Left forelimb (tissue), 1 donor: ENCODE measurements at regions not wholly inside any gene's neighbourhood (a gene's known extent, or its start where the extent isn't known, plus 50 kb on each side); places are given as distances from the start of the nearest gene placed in this dataset.

Experiments
- DNase-seq: peaks from one replicate; pipeline ENCODE4 v3.0.0-alpha.2; 2018; ENCODE audit warnings: low spot score

DNA sequence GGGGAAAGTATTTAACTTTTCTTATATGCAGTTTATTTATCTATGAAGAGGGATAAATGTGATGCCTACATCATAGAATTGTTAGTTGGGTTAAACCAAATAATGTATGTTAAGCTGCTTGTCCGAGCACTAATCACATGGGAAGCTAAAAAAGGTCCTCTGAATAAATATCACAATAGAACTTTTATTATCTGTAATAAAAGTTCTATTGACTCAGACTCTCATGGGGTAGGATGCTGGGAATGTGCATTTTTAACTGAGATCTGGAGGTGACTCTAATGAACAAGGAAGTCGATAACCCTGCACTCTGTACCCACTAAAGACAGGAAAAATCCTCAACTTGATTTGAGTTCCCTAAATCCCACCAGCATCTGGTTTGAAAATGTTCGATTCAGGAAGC, 205.9 kb upstream of the IL12B start:
- no peak for DNase-seq

DNA sequence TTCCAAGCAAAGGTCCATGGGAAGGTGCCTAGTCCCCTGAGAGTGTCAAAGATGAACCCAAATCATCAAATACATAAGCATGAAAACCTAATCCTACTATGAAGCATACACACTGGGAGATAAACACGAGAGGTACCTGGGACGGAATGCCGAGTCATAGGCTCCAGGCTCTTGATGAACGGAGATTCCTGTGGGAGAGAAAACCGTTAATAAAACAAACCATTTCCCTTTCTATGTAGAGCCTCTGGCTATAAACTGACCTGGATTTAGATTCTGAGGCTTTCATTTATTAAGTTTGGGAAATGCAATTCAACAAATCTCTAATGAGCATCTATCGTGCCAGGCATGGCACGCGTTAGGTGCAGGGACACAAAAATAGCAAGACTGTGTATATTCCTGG, 206.4 kb upstream of the IL12B start:
- no peak for DNase-seq

DNA sequence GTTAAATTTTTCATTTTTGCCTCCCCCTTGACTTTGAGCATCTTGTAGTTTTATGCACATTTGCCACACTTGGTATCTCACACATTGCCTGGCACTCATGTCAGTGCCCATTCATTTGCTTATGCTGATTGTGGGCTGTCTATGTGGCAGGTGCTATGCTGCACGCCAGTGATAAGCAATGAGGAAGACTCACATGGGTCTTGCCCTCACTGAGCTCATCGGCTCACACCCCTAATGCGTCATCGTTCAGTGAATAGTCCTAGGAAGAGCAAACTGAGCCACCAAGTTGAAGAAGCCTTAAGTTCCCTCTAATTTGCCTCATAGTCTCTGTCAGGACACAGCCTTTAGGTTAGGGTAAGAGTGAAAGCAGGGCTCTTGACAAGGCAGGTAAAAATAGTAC, 209.4 kb upstream of the IL12B start:
- DNase-seq = no peak

DNA sequence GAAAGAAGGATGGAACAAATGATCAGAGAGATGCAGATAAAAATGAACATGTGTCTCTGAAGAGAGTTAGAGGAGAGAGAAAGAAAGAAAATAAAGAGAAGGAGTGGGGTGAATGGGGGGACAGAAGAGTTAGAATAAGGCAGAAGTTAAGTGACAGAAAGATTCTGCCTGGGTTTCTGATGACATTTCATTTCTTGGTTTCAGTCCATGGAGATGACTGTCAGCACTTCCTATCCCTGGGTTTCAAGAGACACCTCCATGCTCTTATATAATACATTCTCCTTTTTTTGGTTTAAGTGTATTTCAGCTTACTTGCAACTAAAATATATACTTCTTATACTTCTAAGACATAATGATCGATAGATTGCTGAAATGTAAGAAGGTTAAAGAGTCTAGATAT, 213.0 kb upstream of the IL12B start:
- DNase-seq = no peak

DNA sequence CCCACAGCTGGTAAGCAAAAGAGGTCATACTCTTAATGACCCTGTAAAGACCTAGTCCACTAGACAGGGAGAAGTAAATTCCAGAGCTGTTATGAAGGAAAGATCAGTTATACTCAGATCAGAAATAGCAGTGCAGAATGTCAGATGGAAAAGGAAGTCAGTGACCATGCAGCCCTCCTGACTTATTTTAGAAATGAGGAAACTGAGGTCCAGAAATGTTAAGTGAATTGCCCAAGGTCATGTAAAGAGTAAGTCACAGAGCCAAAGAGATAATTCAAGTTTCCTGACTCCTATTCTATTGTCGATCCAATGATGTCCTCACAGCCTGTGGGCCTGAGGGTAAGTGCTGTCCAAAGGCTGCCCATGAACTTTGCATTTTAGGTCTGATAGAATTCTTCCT, 214.9 kb upstream of the IL12B start:
- no peak for DNase-seq

DNA sequence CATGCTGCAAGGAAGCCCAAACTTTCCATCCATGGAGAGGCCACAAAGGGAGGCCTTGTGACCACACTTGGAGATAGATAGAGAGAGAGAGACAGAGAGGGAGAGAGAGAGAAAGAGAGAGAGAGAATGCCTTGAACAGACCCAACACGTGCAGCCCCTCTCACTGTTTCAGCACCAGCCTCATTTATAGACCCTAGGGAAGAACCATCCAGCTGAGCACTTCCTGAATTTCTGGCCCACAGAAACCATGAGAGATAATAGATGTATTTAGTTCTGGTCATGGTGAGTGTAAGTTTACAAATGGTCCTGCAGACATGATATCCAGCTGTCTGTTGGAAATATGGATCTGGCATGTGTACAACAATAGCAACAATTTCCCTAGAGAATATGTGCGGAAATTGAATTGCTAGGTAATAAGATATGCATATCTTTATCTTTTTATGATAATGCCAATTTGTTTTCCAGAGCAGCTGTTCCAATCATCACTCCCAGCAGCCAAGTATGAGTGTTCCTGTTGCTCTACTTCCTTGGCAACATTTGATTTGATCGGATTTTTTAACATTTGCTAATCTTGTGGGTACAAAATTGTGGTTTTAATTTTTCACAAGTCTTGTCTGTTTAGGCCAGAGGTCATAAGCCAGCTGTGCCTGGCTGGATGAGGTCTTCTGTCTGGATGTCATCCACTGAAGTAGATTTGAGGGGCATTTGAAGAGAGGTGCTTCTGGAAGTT, 217.3 kb upstream of the IL12B start:
- DNase-seq = no peak

DNA sequence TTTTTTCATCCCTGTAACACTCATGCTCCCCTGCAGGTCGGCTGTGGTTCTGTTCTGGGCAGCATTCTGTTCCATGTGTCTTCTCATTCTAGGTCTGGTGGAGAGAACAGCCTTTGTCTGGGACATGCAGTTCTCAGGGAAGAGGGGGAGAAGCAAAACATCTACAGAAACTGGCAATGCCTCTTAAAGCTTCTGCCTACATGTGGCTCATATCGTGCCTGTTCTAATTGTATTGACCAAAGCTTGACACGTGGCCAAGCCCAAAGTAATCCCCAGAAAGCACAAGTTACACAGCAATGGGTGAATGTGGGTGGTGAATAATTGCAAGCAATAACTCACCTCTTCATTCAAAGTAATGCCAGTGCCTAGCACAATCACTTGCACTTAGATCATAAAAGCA, 218.2 kb upstream of the IL12B start:
- DNase-seq = no peak

DNA sequence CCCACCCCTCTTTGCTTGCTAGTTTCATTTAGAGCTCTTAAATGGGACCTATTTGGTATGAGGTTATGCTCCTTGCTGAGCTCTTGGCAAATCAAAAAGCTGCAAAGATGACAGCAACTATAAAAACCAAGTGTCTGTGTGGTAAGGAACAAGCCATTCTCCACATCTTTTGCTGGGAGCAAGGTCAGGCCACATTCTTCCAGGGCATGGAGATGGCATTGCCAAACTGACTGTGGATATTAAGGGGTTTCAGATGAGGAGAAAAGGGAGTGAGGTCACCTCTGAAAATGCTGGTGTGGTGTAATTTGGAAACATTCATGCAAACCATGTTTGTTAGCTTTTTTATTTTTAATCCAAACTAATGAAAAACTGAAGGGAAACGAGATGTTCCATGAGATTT, 218.8 kb upstream of the IL12B start:
- DNase-seq = no peak

DNA sequence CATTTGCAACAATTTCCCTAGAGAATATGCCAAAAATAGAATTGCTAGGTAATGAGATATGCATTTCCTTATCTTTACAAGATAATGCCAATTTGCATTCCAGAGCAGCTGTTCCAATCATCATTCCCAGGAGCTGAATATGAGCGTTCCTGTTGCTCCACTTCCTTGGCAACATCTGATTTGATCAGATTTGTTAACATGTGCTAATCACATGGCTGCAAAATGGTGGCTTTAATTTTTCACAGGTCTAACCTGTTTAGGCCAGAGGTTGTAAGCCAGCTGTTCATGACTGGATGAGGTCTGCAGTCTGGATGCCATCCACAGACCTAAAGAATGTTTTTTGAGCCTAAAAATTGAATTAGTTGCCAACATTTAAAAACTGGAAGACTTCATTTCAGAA, 220.7 kb upstream of the IL12B start:
- DNase-seq = no peak

DNA sequence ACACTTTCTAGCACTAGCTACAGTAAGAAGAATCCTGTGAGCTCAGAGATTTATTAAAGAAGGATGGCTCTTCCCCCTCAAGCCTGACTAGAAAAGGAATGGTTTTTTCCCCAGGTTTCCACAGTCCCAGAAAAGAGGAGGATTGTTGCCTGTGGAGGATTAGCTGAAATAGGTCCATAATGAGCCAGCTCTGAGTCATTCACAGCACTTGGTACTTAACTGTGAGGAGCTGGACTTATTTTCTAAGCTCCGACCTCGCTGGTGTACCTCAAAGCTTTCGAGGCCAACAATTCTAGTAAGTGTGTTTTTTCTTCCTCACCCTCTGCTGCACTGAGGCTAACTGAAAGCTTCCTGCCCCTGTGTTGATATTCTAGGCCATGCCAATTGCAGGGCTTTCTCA, 222.5 kb upstream of the IL12B start:
- DNase-seq = no peak

DNA sequence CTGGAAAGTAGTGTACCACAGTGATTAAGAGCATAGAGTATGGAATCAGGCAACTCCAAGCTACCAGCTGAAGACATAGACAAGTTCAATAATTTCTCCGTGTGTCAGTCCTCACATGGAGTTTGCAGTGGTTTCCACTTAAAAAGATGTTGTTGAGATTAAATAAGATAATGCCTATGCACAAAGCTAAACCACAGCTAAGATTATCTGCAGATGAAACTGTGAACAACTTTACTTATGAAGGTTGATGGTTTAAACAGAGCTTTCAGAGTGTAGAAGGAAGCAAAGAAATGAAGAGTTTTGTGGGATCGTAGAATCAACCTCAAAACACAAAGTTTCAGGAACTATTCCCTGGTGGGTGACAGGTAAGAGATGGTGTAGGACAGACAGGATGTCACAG, 223.5 kb upstream of the IL12B start:
- DNase-seq = no peak

DNA sequence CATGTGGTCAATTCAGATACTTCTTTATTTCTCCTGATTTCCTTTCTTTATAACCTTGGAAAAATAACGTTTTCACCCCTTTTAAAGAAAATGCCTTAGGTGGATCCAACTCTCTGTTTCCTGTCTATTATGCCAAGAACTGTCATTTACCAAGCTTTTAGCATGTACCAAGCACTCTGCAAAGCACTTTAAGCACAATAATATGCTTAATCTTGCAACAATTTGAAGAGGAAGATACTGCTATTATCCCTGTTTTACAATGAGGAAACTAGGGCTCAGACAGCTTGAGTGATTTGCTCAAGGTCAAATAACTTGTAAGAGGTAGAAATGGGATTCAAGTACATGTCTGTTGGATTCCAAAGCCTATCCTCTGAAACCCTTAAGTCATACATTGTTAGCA, 224.8 kb upstream of the IL12B start:
- DNase-seq = no peak

DNA sequence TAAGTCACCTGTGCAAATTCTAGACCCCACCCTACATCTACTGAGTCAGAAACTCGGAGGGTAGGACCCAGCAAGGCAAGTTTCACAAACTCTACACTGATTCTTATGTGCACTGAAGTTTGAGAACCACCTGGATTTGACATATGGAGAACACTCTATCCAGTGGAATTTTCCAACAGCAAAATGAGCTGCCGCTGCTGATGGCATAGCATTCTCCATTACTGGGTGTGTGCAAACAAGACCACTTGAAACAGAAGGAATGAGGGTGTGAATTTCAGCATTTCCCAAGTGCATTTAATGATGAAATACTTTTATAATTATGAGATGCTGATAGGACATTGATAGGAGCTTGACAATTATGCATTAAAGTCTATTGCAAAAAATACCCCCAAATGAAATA, 229.1 kb upstream of the IL12B start:
- DNase-seq = no peak

DNA sequence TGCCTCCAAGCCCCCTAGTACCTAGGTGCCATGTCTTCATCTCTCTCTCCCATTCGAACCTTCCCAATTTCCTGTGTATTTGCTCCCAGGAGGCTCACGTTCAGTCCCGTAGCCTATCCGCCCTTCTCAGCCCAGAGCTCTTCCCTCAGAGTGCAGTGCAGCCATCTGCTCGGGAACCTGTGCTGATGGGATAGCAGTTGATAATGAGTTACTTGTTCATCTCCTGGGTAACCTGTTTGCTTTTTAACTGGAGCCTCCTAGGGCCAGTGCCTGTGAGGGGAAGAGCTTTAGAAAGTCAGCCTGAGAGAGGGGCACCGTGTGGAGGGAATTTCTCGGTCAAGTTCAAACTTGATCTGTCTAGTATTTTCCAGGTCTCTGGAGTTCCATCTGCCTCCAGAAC, 229.8 kb upstream of the IL12B start:
- DNase-seq = no peak

DNA sequence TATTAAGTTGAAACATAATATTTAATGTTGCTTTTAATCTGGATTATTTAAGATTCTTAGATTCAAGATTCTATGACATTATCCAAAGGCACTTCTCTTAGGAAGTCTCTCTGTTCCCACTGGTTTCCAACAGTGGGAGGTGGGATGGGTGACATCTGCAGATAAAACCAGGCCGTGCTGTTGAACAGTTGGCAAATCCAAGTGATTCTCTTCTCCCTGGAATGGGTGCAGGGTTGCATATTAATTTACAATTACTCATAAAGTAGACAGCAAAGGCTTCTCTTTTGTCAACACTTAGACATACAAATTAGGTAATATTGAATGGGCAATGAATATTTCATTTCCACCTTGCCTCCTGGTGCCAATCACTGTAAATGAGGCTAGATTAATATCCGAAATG, 233.7 kb upstream of the IL12B start:
- no peak for DNase-seq

DNA sequence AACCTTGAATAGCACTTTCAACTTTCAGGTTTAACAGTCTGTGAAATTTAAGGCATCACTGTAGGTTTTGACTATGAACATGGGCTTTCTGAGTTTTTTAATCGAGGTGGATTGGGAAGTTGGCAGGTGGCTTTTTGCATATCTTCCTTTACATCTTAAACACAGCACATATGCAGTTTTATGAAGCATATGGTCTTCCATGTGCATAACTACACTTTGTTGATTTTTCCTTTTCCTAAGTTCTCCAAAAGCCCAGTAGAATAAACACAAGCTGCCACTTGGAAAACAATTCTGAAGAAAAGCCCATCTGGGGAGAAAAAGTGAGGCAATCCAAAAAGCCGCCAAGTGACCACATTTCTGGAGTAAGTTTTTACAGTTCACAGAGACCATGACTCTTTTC, 236.5 kb upstream of the IL12B start:
- DNase-seq = no peak

DNA sequence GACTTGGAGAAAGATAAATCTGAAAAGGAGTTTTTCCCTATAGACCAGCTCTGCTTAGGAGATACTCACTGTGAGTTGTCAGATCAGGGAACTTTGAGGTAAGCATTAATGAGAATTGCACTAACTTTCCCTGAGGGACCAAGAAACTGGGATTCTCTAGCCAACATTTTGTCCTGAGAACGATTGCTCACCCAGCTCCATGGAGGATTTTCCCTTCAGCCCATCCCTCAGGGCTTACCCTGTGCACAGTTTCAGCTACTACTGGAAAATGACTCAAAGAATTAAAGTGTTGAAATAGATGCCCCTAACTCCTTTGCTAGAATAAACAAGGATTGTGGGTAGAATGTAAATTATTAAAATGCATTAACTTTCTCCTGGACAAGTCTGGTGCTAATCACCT, 237.2 kb upstream of the IL12B start:
- DNase-seq = no peak

DNA sequence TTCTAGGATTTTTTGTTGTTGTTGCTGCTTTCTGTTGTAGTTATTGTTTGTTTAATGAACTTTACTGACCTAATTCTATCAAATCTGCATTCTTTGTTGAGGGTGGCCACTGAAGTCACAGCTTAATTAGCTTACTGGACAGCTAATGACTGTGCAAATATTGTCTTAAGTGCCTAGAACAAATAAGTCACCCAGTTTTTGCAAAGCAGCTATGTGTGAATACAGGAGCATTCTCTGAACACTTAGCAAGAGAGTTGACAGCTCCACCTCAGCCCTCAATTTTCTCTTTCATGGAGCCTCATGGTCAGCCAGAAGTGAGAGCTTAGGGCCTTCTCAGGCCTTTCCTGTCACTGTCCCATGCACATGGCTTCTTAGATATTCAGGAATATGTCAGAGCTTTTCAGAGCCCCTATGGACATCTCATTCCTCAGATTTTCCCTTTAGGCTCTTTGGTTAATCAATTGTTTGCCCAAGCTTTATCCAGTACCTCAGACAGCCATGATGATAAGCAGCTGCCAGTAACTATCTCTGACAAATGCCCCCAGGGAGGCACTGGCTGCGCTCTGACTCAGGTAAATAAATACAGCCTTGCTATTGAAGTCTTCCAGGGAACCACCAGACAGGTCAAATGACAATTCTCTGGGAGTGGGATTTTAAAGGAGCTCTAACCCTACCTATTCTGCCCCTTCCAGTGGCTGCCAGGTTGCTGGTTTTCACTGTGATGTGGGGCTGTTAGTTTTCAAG, 241.4 kb upstream of the IL12B start:
- DNase-seq = no peak

DNA sequence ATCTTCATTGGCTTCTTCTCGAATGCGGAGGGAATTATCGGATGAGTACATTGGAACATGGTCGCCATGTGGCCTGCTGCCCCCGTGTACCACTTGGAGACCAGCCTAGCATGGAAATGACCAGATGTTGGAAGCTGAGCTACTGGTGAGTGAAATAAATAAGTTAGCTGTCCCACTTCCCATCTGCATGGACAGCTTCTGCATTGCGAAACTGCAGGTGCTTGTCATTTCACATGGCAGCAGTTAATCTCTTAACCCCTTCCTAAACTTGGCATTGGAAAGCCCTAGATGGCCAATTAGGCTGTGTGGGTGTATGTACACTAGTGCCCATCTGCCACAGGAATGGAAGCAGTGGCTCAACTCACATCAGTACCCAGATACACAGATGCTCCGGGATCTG, 246.6 kb upstream of the IL12B start:
- DNase-seq = no peak

DNA sequence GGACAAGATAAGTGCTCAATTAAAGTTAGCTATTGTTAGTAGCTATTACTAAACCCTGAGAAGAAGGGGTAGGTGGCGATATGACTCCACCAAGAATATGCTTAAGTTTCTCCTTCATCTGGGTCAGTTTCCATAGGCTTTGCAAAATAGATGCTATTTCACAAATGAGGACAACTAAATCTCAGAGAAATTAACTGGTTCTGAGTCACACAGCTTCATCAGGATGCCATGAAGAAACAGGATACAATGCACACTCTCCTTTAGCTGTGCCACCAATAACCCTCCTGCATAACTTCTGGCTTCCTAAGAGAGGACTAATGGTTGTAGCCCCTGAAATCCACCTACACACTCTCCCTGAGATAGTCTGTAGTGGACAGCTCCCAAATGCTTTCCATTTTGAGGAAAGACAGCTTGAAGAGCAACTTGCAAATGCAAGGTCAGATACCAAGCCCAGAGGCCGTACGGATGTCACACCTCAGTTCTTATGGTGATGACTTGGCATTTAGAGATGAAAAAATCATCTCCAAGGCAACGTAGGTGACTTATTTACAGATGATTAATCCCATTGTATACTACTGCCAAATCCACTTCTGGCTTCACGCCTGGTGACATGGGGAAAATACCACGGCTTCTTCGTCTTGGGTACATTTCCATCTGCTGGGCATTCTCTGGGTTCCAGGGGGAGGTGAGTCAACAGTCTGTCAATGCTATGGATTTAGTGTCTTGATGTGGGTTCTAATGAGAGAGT, 251.4 kb upstream of the IL12B start:
- DNase-seq = no peak

DNA sequence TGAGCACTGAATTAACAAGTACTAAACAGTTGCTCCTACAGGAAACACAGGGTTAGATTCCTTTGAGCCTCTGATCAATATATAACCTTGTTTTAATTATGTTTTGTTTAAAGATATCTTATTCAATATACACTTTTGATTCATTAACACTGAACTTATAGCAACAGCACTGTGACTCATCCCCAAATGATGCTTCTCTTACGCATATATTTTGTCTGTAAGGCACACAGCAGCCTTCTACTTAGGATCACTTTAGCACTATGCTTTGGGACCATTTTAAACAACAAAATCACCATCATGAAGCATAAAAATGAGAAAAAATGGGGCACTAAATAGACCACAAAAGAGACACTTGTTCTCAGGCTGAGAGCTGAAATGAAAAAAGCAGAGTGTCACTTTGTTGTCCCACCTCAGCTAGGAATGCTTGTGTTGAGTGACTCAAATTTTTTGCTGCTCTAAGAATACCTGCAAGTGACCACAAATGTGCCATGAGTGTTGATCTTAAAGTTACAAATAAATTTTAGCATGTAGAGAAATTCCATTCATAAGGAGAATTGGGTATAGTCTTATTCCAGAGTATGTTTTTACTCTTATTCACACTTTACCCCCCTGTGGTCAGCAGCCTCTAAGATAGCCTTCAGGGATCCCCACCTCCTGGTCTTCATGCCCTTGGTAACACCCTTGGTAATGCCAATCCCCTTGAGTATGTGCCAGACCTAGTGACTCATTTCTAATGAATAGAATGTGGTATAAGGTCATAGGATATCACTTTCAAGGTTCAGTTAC, 252.7 kb upstream of the IL12B start:
- no peak for DNase-seq

DNA sequence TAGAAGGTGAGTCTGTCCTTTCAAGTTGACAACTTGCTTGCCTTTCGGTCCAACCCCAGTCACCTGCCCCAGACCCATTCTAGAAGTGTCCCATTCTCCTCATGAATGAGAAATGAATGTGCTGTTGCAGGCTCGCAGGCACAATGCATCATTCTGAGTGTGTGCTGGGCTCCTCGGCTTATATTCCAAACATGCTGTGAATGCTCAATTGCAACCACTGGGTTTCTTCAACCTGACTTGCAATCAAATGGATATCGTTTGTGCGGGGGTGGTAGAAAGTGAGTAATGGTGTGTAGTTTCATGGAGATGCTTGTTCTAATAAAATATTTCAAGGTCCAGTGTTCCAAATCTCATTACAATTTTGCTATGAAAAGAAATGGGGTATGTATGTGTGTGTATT, 256.6 kb upstream of the IL12B start:
- no peak for DNase-seq

DNA sequence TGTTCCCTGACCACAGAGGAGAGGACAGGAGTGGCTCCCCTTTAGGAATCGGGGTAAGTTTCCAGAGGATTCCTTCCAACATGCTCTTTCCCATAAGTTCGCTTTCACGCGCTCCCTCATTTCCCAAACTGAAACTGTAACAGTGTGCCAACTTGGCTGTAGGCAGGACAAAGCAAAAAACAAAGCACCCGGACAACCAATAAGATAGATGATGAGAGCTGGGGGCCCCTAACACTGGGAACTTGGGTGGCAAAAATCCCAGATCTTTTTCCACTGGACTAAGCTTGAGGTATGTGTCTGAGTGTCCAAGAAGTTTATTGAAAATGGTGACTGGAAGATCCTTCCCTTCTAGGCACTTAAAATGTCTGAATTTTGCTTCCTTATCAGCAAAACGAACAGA, 258.7 kb upstream of the IL12B start:
- DNase-seq = no peak
